Body of pancreas (tissue), 4 donors: ENCODE measurements at regions not wholly inside any gene's neighbourhood (a gene's known extent, or its start where the extent isn't known, plus 50 kb on each side); places are given as distances from the start of the nearest gene placed in this dataset.

ENCODE experiments used
- ATAC-seq: fragments of 150-250 bp; one replicate; pipeline ENCODE4 v1.9.1; 2016
- DNase-seq, 4 donors: peaks; one replicate each; pipeline ENCODE4 v3.0.0-alpha.2; 2019
- H3K27ac ChIP-seq, 4 donors: fragments of 200-600 bp; sonication (generic); 1 replicate in 3 of 4; 2 replicates in 1 of 4; pipeline versions ENCODE4 v1.5.1 to v1.6.1; 2016 to 2019; ENCODE audit warnings: mild to moderate bottlenecking in 1 of 4, mixed read lengths in 1 of 4, moderate library complexity in 1 of 4
- H3K27me3 ChIP-seq, 2 donors: fragments of 200-600 bp; sonication (generic); one replicate each; pipeline ENCODE4 v1.6.0; 2016; ENCODE audit warnings: mild to moderate bottlenecking in 1 of 2
- H3K36me3 ChIP-seq, 2 donors: fragments of 200-600 bp; sonication (generic); replicated peaks in 1 of 2; 2 replicates each; pipeline ENCODE4 v1.5.1; 2016; ENCODE audit warnings: low read depth in 2 of 2; ENCODE audit not compliant: insufficient read depth in 1 of 2
- H3K4me1 ChIP-seq: fragments of 200-600 bp; sonication (generic); one replicate; pipeline ENCODE4 v1.6.0; 2016
- H3K4me3 ChIP-seq, 2 donors: fragments of 200-600 bp; sonication (generic); 1 replicate in 1 of 2; 2 replicates in 1 of 2; pipeline ENCODE4 v1.5.1; 2016 to 2019
- H3K9me3 ChIP-seq, 3 donors: fragments of 200-600 bp; sonication (generic); 1 replicate in 2 of 3; 2 replicates in 1 of 3; pipeline ENCODE4 v1.5.1; 2016
- CTCF ChIP-seq, 7 experiments: fragments of 450-650 bp in 4 of 7; fragments of 200-600 bp in 3 of 7; sonication (generic) in 3 of 7; IDR thresholded peaks; one replicate each; pipeline ENCODE4 v1.5.1; 2016 to 2019; ENCODE audit warnings: antibody characterized with exemption in 7 of 7
- POLR2A ChIP-seq, 3 donors: fragments of 450-650 bp; IDR thresholded peaks; one replicate each; pipeline ENCODE4 v1.6.1; 2016; ENCODE audit warnings: antibody characterized with exemption in 3 of 3, mild to moderate bottlenecking in 2 of 3
- WGBS, 2 donors: methylation state at CpG; one replicate each; pipeline ENCODE4 v1.1.5; 2017; 5-methylcytosine and 5-hydroxymethylcytosine counted together
- intact Hi-C: fragments of 100-400 bp; cut with DNase I; formaldehyde crosslinking; loops from one replicate; pipeline ENCODE4 v1.15.1; 2023

GRCh38 chr10:83427101-83427500, 712.2 kb upstream of the GHITM start:
- no peaks in the 10 kb centered on the region for H3K4me1 ChIP-seq
- no peaks in the 10 kb centered on the region for H3K27me3 ChIP-seq
- TF ChIP-seq CTCF (IDR thresholded peaks at IDR 0.05) (no peak), POLR2A (IDR thresholded peaks at IDR 0.05) (no peak)
- DNase-seq = no peak
- 59% methylated on average over 4 of the region's 4 CpGs for WGBS, 2 donors
- H3K27ac ChIP-seq = no peak overlapping the region
- intact Hi-C loops = no loop called here
- H3K4me3 ChIP-seq = no peak overlapping the region
- H3K9me3 ChIP-seq = no peaks in the 10 kb centered on the region
- ATAC-seq = no peak
- no peaks in the 10 kb centered on the region for H3K36me3 ChIP-seq

GRCh38 chr10:83432261-83433045, 706.9 kb upstream of the GHITM start:
- H3K9me3 ChIP-seq = no peaks in the 10 kb centered on the region
- H3K27me3 ChIP-seq = no peaks in the 10 kb centered on the region
- TF ChIP-seq CTCF (IDR thresholded peaks at IDR 0.05) (no peak), POLR2A (IDR thresholded peaks at IDR 0.05) (no peak)
- WGBS, 2 donors = 40 to 41% methylated on average over 8 of the region's 8 CpGs
- DNase-seq = no peak
- H3K4me1 ChIP-seq = no peaks in the 10 kb centered on the region
- ATAC-seq = no peak
- no peak overlapping the region for H3K27ac ChIP-seq
- no peaks in the 10 kb centered on the region for H3K36me3 ChIP-seq
- H3K4me3 ChIP-seq = no peak overlapping the region
- intact Hi-C loops = no loop called here

- H3K36me3 ChIP-seq = no peaks in the 10 kb centered on the region
- intact Hi-C loops = no loop called here
- H3K4me3 ChIP-seq = no peak overlapping the region
- H3K9me3 ChIP-seq = no peaks in the 10 kb centered on the region
- no peak for ATAC-seq
- no peaks in the 10 kb centered on the region for H3K4me1 ChIP-seq
- TF ChIP-seq CTCF (IDR thresholded peaks at IDR 0.05) (no peak), POLR2A (IDR thresholded peaks at IDR 0.05) (no peak)
- DNase-seq = no peak
- no peak overlapping the region for H3K27ac ChIP-seq
- WGBS, 2 donors = 51 to 64% methylated on average over 4 of the region's 4 CpGs
- no peaks in the 10 kb centered on the region for H3K27me3 ChIP-seq
These were observed 705.6 kb upstream of the GHITM start for GRCh38 chr10:83433705-83434104.

- intact Hi-C loops = no loop called here
- TF ChIP-seq POLR2A (IDR thresholded peaks at IDR 0.05) (no peak), CTCF (IDR thresholded peaks at IDR 0.05) (no peak)
- no peak for ATAC-seq
- H3K27me3 ChIP-seq = no peaks in the 10 kb centered on the region
- no peak overlapping the region for H3K27ac ChIP-seq
- H3K4me1 ChIP-seq = no peaks in the 10 kb centered on the region
- DNase-seq = no peak
- H3K36me3 ChIP-seq = no peaks in the 10 kb centered on the region
- H3K9me3 ChIP-seq = no peaks in the 10 kb centered on the region
- WGBS, 2 donors = 96 to 100% methylated on average over 1 of the region's 1 CpG
- H3K4me3 ChIP-seq = no peak overlapping the region
These were observed 691.3 kb upstream of the GHITM start for GRCh38 chr10:83448013-83448412.

GRCh38 chr10:83458611-83459010, 680.7 kb upstream of the GHITM start:
- Histone ChIP-seq H3K27me3 (no peaks in the 10 kb centered on the region), H3K4me3 (no peak overlapping the region), H3K36me3 (no peaks in the 10 kb centered on the region), H3K9me3 (no peaks in the 10 kb centered on the region), H3K4me1 (no peaks in the 10 kb centered on the region), H3K27ac (no peak overlapping the region)
- 78 to 80% methylated on average over 12 to 13 of the region's 13 CpGs for WGBS, 2 donors
- intact Hi-C loops = no loop called here
- DNase-seq (no peak), ATAC-seq (no peak)
- TF ChIP-seq POLR2A (IDR thresholded peaks at IDR 0.05) (no peak), CTCF (IDR thresholded peaks at IDR 0.05) (no peak)
